HFFc6 (cell line): ENCODE measurements at regions not wholly inside any gene's neighbourhood (a gene's known extent, or its start where the extent isn't known, plus 50 kb on each side); places are given as distances from the start of the nearest gene placed in this dataset.

ENCODE experiments used
- DNase-seq: peaks from one replicate; pipeline ENCODE4 v3.0.0-alpha.2; 2018
- H3K27ac Mint-ChIP-seq: 2 replicates; pipeline ENCODE4 v1.8.0; 2020; ENCODE audit warnings: mild to moderate bottlenecking, mixed read lengths
- H3K27me3 Mint-ChIP-seq: 2 replicates; pipeline ENCODE4 v1.8.0; 2021; ENCODE audit warnings: mild to moderate bottlenecking, moderate library complexity, mixed read lengths; ENCODE audit not compliant: insufficient read depth
- H3K36me3 Mint-ChIP-seq: 2 replicates; pipeline ENCODE4 v1.8.0; 2021; ENCODE audit warnings: low read depth, mixed read lengths
- H3K4me1 Mint-ChIP-seq: 2 replicates; pipeline ENCODE4 v1.8.0; 2020; ENCODE audit warnings: low read depth, mixed read lengths
- H3K4me3 Mint-ChIP-seq: 2 replicates; pipeline ENCODE4 v1.8.0; 2020; ENCODE audit warnings: mild to moderate bottlenecking, moderate library complexity, mixed read lengths
- H3K9me3 Mint-ChIP-seq: 2 replicates; pipeline ENCODE4 v1.8.0; 2020; ENCODE audit warnings: mild to moderate bottlenecking, mixed read lengths
- TF ChIP-seq, protein P1 (sequence below): fragments of 200-600 bp; sonication (generic); IDR thresholded peaks from 2 replicates; pipeline ENCODE4 v1.5.0; 2021; ENCODE audit warnings: antibody characterized with exemption, mild to moderate bottlenecking

DNA sequence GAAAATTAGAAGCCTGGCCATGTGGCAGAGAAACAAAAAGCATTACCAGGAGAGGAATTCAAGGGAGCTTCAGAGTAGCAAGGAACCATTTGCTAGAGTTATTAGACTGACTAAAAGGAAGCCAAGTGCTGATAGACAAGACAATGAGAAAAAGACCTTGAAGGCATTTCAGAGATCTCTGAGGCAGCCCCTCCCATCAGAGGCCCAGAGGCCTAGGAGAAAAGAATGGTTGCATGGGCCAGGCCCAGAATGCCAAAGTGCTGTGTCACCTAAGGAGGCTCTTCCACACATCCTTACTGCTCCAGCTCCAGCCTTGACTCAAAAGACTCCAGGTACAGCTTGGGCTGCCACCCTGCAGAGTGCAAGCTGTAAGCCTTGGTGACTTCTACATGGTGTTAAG lies 61.8 kb upstream of the POU2AF2 start:
- DNase-seq = no peak
- peaks cover 18% of the 10 kb centered on the region for H3K9me3 Mint-ChIP-seq

DNA sequence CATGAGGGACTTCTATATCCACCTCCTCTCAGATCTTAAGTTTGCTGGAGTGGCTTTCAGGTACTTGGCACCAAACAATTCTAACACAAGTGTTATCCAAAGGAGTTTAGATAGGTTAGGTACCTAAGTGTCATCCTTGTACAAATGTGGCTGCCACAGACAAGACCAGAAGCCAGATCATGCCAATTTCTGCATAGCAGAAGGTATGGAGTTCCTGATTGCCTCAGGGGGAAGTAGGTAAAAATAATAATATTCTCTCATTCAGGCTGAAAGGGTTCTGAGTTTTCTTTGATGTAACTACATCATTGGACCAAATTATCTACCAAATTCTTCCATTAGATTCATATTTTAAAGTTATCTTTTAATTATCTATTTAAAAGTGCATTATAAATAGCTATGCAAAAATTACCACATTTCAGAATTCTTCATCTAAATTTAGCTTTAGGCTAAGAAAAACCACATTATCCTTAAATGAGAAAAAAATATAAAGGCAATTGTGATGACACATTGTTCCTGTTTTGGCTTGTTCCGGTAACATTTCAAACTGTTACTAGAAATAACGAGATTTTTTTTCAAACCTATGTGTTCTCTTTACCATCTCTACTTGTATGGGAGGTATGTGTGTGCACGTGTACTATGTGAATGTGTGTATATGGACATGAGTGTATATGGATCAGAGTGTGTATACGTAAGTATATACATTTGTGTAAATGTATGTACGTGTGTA lies 66.2 kb upstream of the POU2AF2 start:
- peaks cover 10% of the 10 kb centered on the region for H3K36me3 Mint-ChIP-seq
- TF ChIP-seq, protein P1, sequence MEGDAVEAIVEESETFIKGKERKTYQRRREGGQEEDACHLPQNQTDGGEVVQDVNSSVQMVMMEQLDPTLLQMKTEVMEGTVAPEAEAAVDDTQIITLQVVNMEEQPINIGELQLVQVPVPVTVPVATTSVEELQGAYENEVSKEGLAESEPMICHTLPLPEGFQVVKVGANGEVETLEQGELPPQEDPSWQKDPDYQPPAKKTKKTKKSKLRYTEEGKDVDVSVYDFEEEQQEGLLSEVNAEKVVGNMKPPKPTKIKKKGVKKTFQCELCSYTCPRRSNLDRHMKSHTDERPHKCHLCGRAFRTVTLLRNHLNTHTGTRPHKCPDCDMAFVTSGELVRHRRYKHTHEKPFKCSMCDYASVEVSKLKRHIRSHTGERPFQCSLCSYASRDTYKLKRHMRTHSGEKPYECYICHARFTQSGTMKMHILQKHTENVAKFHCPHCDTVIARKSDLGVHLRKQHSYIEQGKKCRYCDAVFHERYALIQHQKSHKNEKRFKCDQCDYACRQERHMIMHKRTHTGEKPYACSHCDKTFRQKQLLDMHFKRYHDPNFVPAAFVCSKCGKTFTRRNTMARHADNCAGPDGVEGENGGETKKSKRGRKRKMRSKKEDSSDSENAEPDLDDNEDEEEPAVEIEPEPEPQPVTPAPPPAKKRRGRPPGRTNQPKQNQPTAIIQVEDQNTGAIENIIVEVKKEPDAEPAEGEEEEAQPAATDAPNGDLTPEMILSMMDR = no peak
- H3K4me1 Mint-ChIP-seq = peaks cover 15% of the 10 kb centered on the region
- DNase-seq = no peak
- peaks cover 6% of the 10 kb centered on the region; the same call in 1 of the 2 replicates for H3K9me3 Mint-ChIP-seq
- no peak overlapping the region for H3K27ac Mint-ChIP-seq
- H3K4me3 Mint-ChIP-seq = no peak overlapping the region
- no peaks in the 10 kb centered on the region for H3K27me3 Mint-ChIP-seq

More for the DNA sequence above, 61.8 kb upstream of the POU2AF2 start:
- Mint-ChIP-seq H3K4me3 (no peak overlapping the region), H3K27me3 (no peaks in the 10 kb centered on the region), H3K27ac (no peak overlapping the region), H3K36me3 (peaks cover 20% of the 10 kb centered on the region), H3K4me1 (peaks cover 42% of the 10 kb centered on the region)
- TF ChIP-seq, protein P1 = no peak

DNA sequence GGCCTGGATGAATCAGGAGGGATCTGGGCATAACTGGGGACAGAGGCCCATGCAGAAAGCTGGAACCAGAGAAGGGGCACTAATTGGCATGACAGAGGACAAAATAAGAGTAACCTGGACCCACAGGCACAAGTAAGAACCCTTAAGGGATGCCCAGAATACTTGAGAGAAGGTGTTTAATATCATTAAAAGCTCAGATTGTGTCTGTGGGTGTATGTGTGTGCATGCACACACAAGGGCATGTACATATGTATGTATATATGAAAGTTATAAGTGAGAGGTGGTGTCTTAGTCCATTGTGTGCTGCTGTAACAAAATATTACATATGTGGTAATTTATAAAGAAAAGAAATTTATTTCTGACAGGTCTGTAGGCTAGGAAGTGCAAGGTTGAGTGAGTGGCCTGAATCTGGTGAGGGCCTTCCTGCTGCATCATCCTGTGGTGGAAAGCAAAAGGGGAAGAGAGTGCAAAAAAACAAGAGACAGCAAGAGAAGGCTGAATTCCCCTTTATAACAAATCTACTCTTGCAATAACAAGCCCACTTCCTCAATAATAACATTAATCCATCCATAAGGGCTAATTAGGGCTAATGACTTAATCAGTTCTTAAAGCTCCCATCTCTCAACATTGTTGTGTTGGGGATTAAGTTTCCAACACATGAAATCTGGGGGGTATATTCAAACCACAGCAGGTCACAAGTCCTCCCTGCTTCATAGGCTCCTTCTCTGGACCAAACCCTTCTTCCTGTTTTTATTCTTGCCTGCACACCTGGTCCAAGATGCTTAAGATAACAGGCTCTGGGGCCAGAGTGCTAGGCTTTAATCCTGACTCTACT lies 68.3 kb upstream of the POU2AF2 start:
- Mint-ChIP-seq H3K27me3 (no peaks in the 10 kb centered on the region), H3K9me3 (no peaks in the 10 kb centered on the region), H3K27ac (no peak overlapping the region), H3K36me3 (no peaks in the 10 kb centered on the region), H3K4me1 (peaks cover 13% of the 10 kb centered on the region), H3K4me3 (no peak overlapping the region)
- TF ChIP-seq, protein P1 = no peak
- no peak for DNase-seq

DNA sequence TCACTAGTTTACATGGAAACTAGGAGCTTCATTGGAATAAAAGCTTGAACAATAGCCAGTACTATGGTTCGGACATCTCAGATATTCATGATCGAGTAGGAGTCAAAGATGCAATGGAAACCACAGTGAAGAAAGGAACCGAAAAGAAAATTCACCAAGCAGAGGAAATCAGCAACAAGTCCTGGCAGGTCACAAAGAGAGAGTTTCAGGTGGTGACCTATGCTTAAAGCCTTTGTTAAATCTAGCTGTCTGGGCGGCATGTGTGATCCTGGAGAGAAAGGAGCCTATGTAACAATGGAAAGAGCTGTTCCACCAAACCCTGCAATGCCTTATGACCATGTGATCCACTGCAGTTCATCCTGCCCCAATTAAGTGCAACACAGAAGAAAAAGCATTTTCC lies 68.9 kb upstream of the POU2AF2 start:
- H3K9me3 Mint-ChIP-seq = no peaks in the 10 kb centered on the region
- H3K27me3 Mint-ChIP-seq = no peaks in the 10 kb centered on the region
- no peak for DNase-seq
- H3K36me3 Mint-ChIP-seq = no peaks in the 10 kb centered on the region
- peaks cover 13% of the 10 kb centered on the region for H3K4me1 Mint-ChIP-seq
- TF ChIP-seq, protein P1 = no peak
- no peak overlapping the region for H3K4me3 Mint-ChIP-seq
- H3K27ac Mint-ChIP-seq = no peak overlapping the region

DNA sequence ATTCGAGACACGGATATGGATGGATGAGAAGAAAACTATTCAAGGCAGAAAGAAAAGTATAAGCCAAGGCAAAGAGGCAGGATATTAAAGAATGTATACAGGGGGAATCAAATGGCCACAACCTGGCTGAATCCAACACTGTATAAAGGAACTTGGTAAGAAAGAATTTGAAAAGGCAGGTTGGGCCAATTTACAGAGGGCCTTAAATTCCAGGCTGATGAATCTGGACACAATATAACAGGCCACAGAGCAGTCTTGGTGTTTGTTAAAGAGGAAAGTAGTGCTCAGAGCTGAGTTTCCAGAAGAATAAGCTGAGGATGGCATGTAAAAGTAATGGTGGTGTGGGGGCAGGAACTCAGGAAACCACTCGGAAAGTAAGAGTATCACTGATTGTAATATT lies 72.3 kb upstream of the POU2AF2 start:
- H3K4me1 Mint-ChIP-seq = peaks cover 13% of the 10 kb centered on the region
- no peak overlapping the region; the same call in 1 of the 2 replicates for H3K27ac Mint-ChIP-seq
- no peaks in the 10 kb centered on the region for H3K27me3 Mint-ChIP-seq
- no peak overlapping the region for H3K4me3 Mint-ChIP-seq
- TF ChIP-seq, protein P1 = no peak
- H3K9me3 Mint-ChIP-seq = no peaks in the 10 kb centered on the region
- DNase-seq = no peak
- H3K36me3 Mint-ChIP-seq = no peaks in the 10 kb centered on the region
